NCI-H526 (cell line): ENCODE measurements at regions not wholly inside any gene's neighbourhood (a gene's known extent, or its start where the extent isn't known, plus 50 kb on each side); places are given as distances from the start of the nearest gene placed in this dataset.
"Not testable (repeated sequence)": the region's sequence is repeated elsewhere in the genome, so short reads cannot be mapped to it uniquely, and the experiment has no call there.

Source experiments
- DNase-seq, 2 experiments: peaks; one replicate each; lab custom pipeline; 2025; lab: John Stamatoyannopoulos, UW

DNA sequence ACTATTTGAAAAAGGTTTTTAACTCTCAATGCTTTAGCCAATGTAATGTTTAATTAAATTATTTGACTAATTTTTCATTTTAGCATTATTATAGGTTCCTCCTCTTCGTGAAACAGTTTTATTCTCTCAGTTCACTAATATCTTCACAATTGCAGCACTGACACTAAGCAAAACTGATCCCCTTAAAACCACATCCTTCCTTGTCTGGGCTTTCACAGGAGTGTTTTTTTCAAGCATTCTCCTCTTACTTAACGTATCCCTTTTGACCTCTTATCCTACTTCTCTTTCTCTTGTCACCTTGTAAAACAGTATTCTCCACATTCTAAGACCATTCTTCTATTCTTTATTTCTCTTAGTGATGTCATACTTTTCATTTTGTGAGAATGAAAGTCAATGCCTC lies 112.8 kb downstream of the DSC3 start:
- no peak for DNase-seq

DNA sequence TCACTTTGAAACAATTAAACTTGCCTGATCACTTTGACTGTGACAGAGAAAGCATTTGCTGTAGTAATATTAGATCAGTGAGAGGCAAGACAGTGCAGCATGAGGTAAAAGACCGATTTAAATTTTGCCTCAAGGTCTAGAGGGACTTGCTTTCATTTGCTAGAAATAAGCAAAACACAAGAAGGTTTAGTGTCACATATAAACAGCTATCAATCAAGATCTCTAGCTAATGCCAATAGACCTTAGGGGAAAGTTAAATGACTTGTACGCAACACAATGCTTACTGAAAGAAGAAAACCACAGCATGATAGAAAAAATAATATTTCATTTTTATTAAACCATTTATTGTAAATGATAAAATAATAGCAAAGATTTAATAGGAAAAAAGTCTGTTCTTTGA lies 113.5 kb downstream of the DSC3 start:
- no peak for DNase-seq

DNA sequence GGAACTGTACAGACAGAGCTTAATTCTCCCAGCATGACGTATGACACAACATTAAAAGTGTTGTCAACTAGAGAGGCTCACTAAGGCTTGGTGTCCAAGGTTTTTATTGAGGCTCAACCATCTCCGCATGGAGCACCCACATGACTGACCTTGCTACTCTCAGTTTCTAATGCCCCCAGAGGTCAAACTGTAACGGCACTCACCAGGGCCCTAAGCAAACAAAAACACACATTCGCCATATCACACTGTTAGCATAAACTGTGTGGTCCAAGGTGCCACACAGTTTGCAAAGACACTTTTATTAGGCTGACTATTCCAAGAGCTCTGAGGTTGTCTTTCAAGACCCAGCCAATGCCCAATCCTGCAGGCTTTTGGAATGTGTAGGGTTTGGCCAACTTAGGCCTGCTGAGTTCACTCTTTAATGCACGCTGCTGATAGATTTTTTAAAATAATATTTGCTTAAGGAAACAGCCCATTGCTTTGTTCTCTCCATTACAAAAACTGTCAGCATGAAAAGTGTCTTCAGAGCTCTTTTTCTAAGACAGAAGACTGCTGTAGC lies 114.9 kb downstream of the DSC3 start:
- DNase-seq = no peak

DNA sequence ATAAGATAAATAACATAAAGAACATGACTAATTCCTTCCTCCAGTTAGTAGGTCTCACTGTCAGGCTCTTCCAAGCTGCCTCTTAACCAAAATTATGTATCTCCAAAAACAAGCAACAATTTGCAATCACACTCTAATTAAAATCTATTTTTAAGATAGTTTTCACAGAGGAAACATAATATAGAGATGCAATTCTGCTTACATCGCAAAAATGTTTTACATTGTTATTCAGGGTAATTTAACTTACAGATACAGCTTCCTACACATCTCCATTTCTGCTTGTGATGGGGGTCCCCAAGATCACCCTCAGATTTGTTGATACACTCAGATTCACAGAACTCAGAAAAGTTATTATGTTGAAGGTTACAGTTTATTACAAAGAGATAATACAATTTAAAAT lies 115.5 kb downstream of the DSC3 start:
- no peak for DNase-seq

DNA sequence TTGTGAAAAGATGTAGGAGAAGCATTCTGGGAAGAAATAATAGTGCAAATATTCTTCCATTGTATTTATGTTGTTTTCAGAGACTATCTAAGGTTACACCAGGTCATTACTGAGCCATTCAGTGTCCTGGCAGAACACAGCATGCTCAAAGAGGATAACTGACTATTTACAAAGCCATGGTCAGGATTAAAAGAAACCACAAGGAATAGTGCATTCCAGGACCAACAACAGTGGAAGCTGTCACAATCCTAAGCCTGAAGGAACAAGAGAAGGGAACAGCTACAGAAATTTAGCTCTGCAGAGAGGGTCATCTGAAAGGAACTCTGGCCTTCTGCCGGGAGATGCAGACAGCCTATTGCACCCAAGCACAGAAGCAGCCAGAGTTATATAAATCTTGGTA lies 116.7 kb downstream of the DSC3 start:
- no peak for DNase-seq

DNA sequence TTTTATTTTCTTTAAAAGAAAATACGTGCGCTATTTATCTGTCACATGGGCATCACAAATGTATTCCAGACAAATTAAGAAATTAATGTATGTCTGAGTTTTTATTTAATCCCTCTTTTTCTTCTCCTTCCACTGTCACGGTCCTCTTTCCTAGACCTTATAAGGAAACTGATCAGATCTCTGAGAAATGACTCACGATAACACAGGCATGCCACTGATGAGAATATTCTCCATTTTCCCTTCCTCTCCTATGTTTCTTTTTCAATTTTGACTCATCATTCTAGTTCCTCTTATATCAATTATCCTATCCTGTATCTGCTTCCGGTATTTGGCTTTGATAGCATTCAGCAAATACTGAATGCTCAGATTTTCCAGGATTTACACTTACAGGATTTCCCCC lies 121.8 kb downstream of the DSC3 start:
- DNase-seq = no peak

DNA sequence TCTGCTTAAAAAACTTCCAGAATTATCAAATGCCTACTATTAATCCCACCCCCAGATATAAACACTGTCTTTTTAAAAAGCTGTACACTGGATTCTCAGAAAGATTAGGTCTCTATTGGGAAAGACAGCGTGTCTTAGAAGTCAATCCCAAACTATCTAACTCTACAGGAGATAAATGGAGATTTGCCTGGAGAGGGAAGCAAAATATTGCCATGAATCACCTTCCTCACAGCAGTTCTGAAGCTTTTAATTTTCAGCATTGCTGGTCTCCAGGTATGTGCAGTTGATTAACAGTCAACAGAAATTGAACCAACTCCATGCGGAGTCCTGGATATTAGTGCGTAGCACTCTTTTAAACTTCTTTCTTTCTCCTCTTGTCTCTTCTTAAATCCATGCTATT lies 122.2 kb downstream of the DSC3 start:
- no peak for DNase-seq

DNA sequence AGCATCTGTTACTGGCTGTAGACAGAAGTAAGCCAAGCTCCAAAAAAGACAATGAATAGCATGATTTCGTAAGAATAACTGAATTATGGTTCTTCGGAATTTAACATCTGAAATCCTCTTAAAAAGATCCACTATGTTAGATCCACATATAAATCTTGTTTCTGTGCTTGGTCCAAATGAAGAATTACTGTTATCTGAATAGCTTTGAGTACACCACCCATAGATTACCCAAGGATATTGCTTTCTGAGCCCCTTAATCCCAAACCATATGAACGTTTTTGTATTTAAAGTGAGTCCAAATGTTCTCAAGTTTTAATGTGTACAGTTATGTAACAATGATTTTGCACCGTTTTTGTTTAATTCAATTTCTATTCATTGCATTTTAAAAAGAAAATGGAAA lies 124.9 kb downstream of the DSC3 start:
- no peak for DNase-seq

DNA sequence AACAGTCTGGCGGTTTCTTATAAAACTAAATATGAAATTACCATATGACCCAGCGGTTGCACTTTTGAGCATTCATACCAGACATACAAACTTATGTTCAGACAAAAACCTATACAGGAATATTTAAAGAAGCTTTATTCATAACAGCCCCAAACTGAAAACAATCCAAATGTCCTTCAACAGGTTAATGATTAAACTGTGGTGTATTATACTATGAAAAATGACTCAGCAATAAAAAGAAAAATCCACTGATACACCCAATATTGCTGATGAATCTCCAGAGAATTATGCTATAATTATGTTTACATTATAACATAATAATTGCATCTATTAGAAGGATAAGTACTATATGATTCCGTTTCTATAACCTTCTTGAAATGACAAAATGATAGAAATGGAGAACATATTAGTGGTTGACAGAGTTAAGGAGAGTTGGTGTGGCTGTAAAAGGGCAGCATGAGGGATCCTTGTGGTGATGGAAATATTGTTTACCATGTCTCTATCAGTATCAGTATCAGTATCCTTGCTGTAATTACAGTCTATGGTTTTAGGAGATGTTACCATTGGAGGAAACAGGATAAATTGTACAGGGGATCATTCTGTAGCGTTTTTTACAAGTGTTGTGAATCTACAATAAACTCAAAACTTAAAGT lies 127.1 kb downstream of the DSC3 start:
- peak in 1 of 2 experiments; percentile 13 for DNase-seq

DNA sequence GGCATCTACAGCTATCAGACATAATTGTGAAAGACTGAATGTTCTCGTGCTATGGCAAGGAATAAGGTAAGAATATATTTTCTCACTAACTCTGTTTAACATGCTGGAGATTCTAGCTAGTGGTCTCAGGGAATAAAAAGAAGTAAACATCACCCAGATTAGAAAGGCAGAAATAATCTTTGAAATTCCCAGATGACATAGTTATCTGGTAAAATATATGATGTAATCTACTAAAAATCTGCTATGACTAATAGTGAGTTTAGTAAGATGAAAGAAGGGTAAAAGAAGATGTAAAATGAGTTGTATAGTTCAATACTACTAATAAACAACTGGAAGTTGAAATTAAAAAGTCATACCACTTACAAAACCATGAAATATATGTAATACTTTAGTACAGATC lies 134.2 kb downstream of the DSC3 start:
- no peak for DNase-seq

DNA sequence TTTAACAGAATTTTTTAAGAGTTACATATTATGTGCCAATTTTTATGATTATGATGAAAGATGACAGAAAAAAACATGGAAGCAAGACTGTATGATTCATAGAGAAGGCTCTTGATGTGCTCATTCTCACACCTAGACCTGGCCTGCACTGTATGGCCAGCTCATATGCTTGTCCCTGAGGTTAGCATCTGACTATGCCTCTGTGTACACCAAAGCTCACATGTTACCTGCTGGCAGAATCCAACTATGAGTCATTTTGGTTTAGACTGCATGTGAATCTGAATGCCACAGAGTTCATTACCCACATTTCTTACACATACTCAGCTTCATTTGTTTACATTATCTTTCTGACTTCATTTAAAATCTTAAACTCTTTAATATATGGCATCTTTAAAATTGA lies 139.0 kb downstream of the DSC3 start:
- no peak for DNase-seq

DNA sequence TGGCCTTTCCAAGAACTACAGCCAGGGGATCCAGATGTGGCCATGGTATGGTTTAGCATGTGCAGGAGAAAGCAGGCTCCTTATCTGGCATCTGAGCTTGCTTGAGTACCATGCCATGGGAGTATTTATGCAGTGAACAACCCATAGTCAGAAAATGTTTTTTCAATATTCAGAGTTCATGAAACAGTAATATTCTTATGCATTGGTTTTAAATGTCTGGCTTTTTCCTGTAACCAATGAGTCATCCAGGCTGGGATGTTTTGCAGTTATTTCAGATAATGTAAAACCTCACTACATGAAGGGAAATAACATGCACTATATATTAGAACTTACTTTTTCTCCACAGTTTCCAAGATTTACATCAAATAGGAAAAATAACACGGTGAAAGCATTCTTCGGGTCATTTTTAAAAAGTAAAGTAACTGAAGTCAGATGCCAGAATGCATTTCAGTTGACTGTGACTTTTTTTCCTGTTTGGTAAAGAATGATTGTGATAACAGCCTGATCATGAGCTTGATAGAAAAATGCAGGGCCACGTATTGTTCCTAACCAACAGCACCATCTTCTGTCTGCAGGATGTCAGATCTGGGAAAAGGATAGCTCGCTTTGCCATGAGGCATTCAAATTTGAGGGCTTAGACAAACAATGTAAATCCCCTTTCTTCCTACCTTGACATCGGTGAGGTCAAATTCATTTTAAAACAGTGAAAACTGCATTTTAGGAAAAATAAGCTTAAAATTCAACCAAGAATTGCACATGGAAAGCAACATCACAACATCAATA lies 152.8 kb downstream of the DSC3 start:
- DNase-seq = peak; percentile 33 to 68

DNA sequence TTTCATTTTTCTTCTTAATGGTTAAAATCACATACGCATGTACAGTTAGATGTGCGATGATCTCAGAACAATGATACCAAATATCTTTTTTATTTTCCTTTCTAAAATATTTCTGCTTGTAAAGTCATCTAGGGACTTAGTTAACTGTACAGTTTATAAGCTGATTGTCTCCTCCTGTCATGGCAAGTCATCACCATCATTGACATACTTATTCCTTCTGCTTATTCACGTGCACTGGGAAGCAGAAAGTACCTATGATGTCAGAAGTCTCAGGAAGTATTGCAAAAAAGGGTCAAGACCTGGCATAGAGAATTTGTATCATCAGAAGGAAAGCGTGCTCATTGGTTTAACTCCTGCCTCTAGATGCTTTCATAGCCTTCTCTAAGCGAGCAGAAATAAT lies 154.2 kb downstream of the DSC3 start:
- no peak for DNase-seq

DNA sequence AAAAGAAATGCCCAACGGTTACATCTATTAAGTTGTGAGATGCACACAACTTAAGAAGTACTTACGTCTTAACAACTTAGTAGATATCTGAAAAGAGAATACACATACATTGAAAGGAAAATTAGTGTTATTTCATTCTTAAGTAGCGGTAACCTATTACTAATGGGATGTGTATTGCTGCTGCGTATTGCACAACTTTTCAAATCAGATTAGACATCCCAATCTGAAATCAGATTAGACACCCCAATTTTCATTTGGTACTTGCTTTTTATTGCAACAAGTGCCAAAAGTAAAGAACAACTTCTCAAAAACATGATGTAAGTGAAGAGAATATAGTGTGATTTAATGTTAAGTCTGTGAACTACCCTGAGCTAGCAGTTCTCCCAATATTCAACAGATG lies 155.5 kb downstream of the DSC3 start:
- DNase-seq = no peak

DNA sequence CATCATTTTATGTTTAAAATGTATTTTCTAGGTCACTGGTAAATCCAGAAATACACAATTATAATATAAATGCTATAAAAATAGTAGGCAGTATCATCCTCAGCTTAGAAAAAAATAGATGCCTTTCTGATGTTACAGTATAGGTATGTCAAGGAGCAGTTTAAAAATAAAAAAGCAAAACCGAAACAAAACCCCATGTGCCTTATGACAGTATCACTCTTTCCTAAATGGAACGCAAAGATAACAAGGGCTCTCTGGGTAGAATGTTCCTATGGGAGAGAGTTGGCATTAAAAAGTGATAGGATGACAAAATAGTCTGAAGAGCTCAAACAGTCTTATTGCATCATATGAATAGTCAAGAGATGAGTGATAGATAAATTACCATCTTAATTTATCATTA lies 172.1 kb downstream of the DSC3 start:
- DNase-seq = no peak

DNA sequence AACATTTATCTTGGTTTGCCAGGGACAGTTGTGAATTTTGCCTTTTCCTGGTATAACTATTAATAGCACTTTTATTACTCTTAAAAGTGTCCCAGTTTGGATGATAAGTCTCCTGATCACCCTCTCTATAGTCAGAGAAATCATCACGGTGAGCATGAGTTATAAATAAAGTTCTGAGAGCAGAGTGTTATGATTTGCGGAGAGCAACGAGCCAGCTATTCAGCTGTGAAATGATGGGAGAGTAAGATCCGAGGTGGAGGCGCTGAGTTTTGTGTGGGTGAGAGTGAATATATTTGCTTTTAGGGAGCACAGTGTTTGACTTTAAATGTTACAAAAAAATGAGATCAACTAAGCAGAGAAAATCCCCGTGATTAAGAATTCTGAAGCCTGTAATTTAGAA lies 179.6 kb downstream of the DSC3 start:
- DNase-seq = no peak

DNA sequence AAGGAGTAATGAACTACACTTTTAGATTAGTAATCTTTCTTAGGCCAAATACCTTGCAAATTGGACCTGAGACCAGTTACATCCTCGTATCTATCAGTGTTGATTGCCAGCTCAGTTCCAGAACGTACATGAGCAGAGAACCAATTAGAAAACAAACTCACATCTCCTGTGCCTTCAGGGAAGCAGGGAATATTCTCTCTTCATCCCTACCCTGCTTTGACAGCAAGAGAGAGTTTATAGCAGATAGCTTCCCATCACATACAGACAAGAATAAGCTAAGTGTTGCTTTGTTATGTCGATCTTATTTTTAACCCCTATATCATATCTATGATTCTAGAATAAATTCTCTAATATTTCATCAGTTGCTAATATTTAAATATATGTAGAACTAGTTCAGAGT lies 181.8 kb downstream of the DSC3 start:
- no peak for DNase-seq

DNA sequence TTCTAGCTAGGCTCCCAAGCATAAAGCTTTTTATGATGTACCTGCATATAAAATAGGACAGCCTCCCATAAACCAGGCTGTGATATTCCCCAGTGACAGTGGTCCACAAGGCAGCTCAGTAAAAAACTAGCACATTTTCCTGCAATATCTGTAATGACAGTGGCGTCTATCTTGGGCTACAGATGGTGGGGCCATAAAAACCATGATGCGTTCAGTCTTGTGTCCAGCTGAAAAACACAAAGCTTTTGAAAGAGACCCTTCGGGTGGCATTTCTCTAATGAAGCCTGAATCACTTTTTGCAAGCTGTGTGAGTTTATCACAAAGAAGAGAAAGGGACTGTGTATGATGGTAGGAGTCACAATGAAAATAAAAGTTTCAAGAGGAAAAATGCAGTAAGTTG lies 183.5 kb downstream of the DSC3 start:
- no peak for DNase-seq

DNA sequence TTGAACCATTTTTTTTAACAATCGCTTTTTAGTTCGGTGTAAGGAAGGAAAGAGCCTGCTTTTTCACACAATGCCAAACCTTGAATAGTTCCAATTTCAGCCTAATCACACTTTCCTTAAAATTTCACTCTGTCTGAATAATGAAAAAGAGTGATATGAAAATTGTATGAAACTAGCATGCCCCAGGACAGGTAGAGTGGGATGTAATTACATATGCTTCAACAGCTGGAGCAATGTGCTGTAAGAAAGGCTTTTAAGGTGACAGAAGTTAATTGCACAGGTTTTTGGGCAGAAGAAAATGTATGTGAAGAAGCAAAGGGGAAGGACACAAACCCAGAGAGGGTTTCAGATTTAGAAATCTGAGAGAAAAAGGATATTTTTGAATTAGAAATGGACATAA lies 184.0 kb downstream of the DSC3 start:
- no peak for DNase-seq

DNA sequence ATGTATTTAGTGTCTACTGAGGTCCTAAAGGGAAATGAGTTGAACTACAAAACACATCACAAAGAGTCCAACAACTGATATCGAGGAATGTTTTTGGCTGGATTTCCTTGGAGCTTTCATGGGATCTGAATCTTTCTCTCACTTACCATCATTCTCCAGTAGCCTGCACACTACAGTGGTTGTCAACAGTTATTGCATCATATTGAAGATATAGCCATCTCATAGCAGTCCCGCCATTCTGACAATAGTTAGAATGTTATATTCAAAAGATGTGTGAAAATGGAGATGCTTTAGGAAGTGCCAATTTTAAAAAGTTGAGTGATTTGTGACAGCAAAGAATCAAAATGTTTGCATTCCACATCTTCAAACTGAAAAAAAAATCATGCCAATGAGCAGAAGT lies 186.8 kb downstream of the DSC3 start:
- no peak for DNase-seq

DNA sequence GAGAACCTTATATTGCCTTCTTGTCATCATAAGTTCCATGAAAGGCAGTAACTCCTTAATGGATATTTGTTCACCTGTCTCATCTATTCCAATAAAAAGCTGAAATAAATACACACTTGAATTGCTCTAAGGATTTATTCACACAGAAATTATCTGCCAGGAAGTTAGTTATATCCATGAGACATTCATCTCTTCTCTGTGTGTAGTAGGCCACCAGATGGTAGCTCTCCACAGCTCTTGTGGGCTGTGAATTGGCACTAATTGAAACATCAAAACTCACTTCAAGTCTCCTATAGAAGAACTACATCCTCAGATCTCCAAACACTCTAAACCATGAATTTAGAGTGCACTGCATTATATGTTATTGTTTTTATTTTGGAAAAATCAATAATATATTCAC lies 189.6 kb downstream of the DSC3 start:
- DNase-seq = no peak

DNA sequence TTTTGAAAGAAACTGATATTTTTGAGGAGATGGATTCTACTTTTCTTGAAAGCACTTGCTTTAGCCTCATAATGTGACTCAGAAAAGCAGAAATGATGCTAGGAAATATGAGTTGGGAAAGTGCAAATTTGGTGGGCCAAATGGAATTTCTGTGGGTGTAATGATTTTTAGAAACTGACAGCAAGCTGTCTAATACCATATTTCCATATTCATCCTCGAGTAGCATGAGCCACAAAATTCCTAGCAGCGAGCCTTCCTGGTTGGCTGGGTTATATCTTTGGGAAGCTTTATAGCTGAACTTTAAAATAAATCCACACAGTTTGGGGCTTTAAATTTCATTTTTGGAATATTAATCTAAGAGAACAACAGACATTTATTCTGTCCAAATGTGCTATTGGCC lies 190.0 kb downstream of the DSC3 start:
- no peak for DNase-seq

DNA sequence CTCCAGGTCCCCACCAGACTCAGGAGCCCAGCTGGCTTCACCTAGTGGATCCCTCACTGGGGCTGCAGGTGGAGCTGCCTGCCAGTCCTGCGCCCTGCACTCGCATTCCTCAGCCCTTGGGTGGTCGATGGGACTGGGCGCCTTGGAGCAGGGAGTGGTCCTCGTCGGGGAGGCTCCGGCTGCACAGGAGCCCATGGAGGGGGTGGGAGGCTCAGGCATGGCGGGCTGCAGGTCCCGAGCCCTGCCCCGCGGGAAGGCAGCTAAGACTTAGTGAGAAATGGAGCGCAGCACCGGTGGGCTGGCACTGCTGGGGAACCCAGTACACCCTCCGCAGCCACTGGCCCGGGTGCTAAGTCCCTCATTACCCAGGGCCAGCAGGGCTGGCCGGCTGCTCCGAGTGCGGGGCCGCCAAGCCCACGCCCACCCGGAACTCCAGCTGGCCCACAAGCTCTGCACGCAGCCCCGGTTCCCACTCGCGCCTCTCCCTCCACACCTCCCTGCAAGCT lies 203.4 kb downstream of the DSC3 start:
- DNase-seq = not testable (repeated sequence)
